COLO668 (cell line): ENCODE measurements at regions not wholly inside any gene's neighbourhood (a gene's known extent, or its start where the extent isn't known, plus 50 kb on each side); places are given as distances from the start of the nearest gene placed in this dataset.
A peak's percentile ranks its signal among the peaks of the same experiment; 100 is the strongest.
"Not testable (repeated sequence)": the region's sequence is repeated elsewhere in the genome, so short reads cannot be mapped to it uniquely, and the experiment has no call there.

Experiments
- DNase-seq: peaks from one replicate; lab custom pipeline; 2025; ENCODE audit not compliant: unreplicated experiment; lab: John Stamatoyannopoulos, UW

DNA sequence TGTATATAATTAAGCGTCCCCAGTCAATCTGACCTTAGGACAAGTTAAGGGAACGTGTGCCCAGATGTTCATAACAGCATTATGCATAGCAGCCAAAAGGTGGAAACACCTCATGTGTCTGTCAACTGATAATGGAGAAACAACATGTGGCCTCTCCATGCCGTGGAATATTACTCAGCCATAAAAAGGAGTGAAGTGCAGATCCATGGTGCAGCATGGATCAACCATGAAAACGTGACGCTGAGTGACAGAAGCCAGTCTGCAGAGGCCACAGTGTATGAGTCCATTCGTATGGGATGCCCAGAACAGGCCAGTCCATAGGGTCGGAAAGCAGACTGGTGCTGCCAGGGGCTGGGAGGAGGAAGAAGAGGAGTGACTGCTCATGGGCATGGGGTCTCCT lies 161.0 kb upstream of the CIBAR2 start:
- DNase-seq, result no peak

- no peak for DNase-seq
These were observed 162.2 kb upstream of the CIBAR2 start for GRCh38 chr16:85274501-85274900.

- no peak for DNase-seq
These were observed 162.7 kb upstream of the CIBAR2 start for GRCh38 chr16:85274924-85275323.

DNA sequence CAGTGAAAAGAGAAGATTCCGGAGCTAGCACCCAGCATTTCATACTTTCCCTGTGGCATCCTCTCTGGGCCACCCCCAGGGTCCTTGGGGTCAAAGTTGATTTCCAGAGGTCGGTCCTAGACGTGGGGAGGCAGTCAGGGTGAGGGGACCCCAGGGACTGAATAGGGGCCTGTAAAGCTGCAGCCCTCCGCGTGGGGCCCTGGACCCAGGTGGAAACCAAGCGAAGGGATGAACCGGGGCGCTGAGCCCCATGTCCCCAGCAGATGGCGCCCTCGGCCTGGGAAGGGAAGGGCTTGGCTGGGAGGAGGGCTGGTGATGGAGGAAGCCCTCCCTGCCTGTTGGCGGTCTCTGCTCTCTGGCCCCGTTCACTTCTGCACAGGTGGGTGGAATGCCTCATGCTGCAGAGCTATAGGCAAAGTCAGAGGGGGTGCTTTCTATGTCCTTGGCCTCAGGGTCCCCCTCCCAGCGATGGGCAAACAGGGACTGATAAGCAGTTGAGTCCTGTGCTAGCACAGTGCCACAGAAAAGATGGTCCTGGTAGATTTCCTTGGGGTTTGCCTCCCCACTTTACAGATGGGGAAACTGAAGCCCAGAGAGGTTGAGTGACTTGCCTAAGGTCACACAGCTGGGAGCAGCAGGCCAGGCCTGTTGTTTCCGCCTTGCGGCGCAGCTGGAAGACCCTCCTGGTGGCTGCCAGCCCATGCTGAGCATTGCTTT lies 163.4 kb upstream of the CIBAR2 start:
- DNase-seq, result peak; percentile 64

DNA sequence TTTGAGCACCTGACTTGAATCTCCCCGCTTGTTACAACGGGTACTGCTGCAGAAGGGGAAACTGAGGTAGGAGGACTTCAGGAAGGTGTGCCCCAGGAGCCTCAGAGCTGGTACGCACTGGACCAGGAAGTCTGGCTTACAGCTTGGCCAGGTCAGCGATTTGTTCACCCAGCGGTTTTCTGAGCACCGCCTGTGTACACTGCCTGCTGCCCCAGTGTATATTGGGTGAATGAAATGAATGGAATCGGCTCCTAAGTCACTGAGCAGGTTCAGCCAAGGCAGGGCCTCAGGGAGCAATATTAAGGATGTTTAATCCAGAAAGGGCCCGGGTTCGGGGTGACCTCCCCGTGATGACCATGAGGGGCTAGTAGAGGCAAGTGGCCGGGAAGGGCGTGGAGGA lies 164.0 kb upstream of the CIBAR2 start:
- DNase-seq, result no peak

DNA sequence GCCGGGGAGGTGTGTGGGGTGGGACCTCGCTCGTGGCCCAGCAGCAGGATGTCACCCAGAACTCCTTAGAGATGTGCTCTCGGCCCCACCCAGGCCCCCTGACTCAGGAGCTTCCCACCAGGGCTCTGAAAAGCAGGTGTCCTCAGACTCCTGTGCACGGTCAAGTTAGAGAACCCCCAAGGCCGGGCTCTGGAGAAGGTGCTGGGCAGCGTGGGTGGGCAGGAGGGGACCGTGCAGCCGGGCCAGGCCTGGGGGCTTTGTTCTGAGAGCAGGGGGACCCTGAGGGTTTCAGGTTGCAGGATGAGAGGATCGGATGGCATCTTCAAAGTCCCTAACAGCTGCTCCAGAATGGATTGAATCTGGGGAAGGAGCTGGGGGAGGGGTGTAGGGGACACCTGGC lies 164.4 kb upstream of the CIBAR2 start:
- no peak for DNase-seq

- DNase-seq, result no peak
These were observed 166.6 kb upstream of the CIBAR2 start for GRCh38 chr16:85278839-85279238.

DNA sequence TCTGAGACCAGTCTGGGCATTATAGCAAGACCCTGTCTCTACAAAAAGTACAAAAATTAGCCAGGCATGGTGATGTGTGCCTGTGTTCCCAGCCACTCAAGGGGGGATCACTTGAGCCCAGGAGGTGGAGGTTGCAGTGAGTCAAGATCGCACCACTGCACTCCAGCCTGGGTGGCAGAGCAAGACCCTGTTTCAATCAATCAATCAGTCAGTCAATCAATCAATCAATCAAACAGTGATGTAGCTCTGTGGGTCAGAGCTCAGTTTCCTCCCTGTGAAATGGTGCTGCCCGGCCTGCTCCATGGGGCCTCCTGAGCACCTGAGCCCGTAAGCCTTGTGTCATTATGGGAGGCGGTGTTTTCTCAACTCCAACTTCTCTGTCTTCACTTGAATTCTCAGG lies 167.1 kb upstream of the CIBAR2 start:
- DNase-seq, result no peak

GRCh38 chr16:85279825-85280545 lies 167.7 kb upstream of the CIBAR2 start:
- no peak for DNase-seq

GRCh38 chr16:85281181-85281580 lies 168.9 kb upstream of the CIBAR2 start:
- DNase-seq, result no peak

GRCh38 chr16:85282842-85283241 lies 170.6 kb upstream of the CIBAR2 start:
- DNase-seq, result no peak

GRCh38 chr16:85283305-85284050 lies 171.2 kb upstream of the CIBAR2 start:
- DNase-seq, result no peak

- DNase-seq, result no peak
These were observed 172.0 kb upstream of the CIBAR2 start for GRCh38 chr16:85284141-85284817.

DNA sequence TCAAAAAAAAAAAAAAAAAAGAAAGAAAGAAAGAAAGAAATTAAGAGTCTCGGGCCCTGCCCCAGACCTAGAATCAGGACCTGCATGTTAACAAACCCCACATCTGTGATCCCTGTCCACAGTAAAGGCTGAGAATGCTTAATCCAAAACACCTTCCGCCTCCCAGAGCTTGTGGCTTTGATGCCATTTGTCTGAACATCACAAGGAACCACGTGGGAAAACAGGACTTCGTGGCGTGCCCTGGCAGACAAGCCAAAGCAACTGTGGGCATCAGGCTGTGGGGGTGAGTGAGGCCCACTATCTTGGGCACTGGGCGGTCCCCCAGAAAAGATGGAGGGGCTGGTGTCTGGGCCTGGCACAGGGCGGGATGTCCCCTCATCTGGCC lies 173.4 kb upstream of the CIBAR2 start:
- DNase-seq, result no peak

GRCh38 chr16:85286066-85286831 lies 174.0 kb upstream of the CIBAR2 start:
- no peak for DNase-seq

- no peak for DNase-seq
These were observed 174.9 kb upstream of the CIBAR2 start for GRCh38 chr16:85286951-85287814.

GRCh38 chr16:85287815-85288109 lies 175.5 kb upstream of the CIBAR2 start:
- DNase-seq, result not testable (repeated sequence)

DNA sequence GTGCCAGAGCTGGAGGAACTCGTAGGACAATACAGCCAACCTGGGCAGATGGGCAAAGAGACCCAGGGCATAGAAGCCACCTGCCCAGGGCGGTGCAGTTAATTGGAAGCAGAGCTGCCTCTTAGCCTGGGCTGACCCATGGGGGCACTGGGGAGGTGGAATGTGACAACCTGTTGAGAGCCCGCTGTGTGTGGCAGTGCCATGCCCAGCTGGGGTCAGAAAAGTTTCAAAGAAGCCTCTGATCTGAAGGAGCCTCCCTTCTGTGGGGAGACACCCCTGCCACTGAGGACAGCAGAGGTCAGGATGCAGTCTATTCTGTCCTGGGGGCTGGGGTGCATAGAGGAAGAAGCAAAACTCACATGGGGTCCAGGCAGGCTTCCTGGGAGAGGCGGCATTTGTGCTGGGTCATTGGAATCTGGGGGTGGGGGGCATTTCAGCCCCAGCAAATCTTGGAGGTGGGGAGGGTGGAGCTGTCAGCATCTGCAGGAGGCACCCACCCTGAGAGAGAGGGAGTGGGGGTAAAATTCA lies 176.1 kb upstream of the CIBAR2 start:
- DNase-seq, result no peak

GRCh38 chr16:85288869-85289660 lies 176.8 kb upstream of the CIBAR2 start:
- no peak for DNase-seq
